ENCODE measurements at regions not wholly inside any gene's neighbourhood (a gene's known extent, or its start where the extent isn't known, plus 50 kb on each side); places are given as distances from the start of the nearest gene placed in this dataset.

DNA sequence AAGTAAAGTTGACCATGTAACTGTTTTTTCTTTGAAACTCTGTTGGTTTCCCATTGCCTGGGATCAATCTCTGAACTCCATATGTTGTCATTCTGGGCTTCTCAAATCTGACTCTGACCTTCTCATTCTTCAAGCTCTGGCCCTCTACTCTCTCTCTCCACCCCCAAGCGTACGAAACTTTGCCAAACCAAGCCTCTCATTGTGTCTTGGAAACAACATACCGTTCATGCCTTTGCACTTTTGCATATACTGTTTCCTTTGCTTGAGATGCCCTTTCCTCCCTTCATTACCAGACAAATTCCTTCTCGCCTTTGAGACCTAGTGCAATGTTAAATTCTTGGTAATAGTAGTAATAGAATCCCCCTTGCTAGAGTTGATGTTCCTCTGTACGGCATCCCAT lies 113.7 kb downstream of the OLFM4 start:
- Histone ChIP-seq H3K4me3 (no peak overlapping the region), H3K27me3 (no peaks in the 10 kb centered on the region), H3K36me3 (no peaks in the 10 kb centered on the region), H3K9me3 (no peaks in the 10 kb centered on the region), H3K27ac (no peak overlapping the region), H3K4me1 (peaks cover 0 to 17% (median 2%) of the 10 kb centered on the region in 4 donors)
- no peak for TF ChIP-seq EP300 (IDR thresholded peaks at IDR 0.05)
- TF ChIP-seq POLR2A (IDR thresholded peaks at IDR 0.05), result no peak
- TF ChIP-seq, protein P1, sequence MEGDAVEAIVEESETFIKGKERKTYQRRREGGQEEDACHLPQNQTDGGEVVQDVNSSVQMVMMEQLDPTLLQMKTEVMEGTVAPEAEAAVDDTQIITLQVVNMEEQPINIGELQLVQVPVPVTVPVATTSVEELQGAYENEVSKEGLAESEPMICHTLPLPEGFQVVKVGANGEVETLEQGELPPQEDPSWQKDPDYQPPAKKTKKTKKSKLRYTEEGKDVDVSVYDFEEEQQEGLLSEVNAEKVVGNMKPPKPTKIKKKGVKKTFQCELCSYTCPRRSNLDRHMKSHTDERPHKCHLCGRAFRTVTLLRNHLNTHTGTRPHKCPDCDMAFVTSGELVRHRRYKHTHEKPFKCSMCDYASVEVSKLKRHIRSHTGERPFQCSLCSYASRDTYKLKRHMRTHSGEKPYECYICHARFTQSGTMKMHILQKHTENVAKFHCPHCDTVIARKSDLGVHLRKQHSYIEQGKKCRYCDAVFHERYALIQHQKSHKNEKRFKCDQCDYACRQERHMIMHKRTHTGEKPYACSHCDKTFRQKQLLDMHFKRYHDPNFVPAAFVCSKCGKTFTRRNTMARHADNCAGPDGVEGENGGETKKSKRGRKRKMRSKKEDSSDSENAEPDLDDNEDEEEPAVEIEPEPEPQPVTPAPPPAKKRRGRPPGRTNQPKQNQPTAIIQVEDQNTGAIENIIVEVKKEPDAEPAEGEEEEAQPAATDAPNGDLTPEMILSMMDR (IDR thresholded peaks at IDR 0.05), result no peak
- 31 to 35% methylated on average over 5 of the region's 5 CpGs for WGBS, 2 donors
- no peak for DNase-seq (ENCODE audit: low spot score in 2 of 2)

DNA sequence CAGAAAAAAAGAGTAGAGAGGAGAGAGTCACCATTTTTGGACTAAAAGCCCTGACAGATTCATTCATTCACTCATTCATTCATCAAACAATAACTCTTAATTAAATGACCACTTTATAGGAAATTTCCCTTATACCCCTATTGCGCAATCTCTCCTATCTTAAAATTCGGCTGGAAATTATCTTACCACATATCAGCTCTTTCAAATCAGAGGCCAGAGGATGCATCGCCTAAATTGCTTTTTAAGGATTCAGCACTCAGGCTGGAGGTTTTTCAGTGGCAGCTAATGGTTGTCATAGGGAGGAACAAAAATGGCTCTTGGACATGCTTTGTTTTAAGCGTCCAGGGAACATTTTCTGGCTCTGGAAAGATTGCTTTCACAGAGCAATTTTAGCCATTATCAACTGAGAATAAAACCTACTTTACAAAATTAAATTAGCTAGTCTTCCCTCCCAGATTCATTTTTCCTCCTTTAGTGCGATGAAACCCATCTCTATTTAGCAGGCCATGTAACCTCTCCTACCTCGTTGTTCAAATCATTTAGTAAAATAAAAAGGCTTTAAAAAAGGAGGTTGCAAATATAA lies 115.2 kb downstream of the OLFM4 start:
- Histone ChIP-seq H3K27ac (no peak overlapping the region), H3K36me3 (no peaks in the 10 kb centered on the region), H3K4me1 (peaks cover 0 to 3% (median under 1%) of the 10 kb centered on the region in 4 donors), H3K4me3 (no peak overlapping the region), H3K27me3 (no peaks in the 10 kb centered on the region), H3K9me3 (no peaks in the 10 kb centered on the region)
- 87 to 88% methylated on average over 6 of the region's 6 CpGs for WGBS, 2 donors
- DNase-seq (ENCODE audit: low spot score in 2 of 2), result no peak
- TF ChIP-seq, protein P1 (IDR thresholded peaks at IDR 0.05), result no peak
- TF ChIP-seq EP300 (IDR thresholded peaks at IDR 0.05) (no peak), POLR2A (IDR thresholded peaks at IDR 0.05) (no peak)

DNA sequence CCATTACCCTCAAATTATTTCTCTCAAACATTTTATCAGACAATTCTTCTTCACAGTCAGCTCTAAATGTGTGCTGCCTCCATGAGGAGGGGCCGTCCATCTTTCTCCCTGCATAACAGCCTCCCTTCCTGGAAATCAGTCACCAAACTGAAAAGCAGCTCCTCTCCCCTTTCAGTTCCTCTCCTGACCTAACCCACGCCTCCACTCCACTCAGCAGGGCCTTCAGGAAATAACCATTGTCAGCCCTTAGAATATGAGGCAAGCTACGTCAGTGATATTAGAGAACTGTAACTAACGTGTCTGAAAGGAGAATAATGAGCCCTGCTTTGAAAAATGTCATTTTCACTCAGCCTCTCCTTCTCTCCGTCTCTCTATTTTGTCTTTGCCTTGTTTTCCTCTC lies 116.2 kb downstream of the OLFM4 start:
- Histone ChIP-seq H3K4me3 (no peak overlapping the region), H3K36me3 (no peaks in the 10 kb centered on the region), H3K9me3 (no peaks in the 10 kb centered on the region), H3K4me1 (peaks cover 0 to 3% (median 0%) of the 10 kb centered on the region in 4 donors), H3K27me3 (no peaks in the 10 kb centered on the region), H3K27ac (no peak overlapping the region)
- 59 to 70% methylated on average over 5 of the region's 5 CpGs for WGBS, 2 donors
- TF ChIP-seq EP300 (IDR thresholded peaks at IDR 0.05), result no peak
- TF ChIP-seq POLR2A (IDR thresholded peaks at IDR 0.05), result no peak
- TF ChIP-seq, protein P1 (IDR thresholded peaks at IDR 0.05), result no peak
- no peak for DNase-seq (ENCODE audit: low spot score in 2 of 2)

DNA sequence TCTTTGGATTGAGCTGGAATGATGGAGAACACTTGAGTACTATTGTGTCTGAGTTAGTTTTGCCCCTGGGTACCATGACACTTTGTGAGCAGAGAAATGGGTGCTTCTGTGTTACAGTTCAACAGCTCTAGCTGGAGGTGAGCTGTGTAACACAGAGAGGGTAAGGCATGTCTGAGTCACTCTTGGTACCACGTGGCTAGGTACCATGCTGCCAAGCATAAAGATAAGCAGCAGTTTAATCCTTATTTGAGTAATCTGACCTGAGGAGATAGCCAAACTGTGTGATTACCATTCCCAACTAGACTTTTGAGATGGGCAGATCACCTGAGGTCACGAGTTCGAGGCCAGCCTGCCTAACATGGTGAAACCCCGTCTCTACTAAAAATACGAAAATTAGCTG lies 122.0 kb downstream of the OLFM4 start:
- DNase-seq (ENCODE audit: low spot score in 2 of 2), result no peak
- Histone ChIP-seq H3K4me3 (no peak overlapping the region), H3K27me3 (no peaks in the 10 kb centered on the region), H3K4me1 (no peaks in the 10 kb centered on the region), H3K9me3 (no peaks in the 10 kb centered on the region), H3K27ac (no peak overlapping the region), H3K36me3 (no peaks in the 10 kb centered on the region)
- WGBS, 2 donors, result 85 to 95% methylated on average over 5 of the region's 5 CpGs
- TF ChIP-seq POLR2A (IDR thresholded peaks at IDR 0.05), result no peak
- TF ChIP-seq EP300 (IDR thresholded peaks at IDR 0.05), result no peak
- TF ChIP-seq, protein P1 (IDR thresholded peaks at IDR 0.05), result no peak

DNA sequence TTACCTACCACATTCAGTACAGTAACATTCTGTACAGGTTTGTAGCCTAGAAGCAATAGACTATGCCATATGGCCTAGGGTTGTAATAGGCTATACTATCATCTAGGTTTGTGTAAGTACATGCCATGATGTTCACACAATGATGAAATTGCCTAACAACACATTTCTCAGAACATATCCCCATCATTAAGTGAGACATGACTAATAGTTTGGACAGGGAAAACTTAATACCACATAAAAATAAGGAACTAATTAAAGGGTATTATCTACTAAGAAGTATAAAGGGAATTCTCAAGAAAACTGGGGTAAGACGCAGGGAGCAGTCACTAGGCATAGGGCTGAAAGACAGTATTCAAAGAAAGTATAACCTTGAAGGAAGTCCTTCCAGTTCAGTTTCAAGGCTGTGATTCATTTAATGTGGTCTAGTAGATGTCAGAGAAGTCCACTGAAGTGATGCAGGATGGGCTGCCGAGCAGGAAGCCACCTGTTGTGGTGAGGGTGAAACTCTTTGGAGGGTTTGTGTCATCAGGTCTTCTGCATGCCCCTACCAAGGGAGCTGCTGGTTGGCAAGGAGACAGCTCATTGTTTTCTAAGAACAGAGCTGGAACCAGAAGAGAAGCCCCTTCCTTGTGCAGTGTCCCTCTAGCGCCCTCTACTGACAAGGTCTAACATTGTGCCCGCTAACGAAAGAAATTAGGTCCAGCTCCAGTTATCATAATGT lies 122.9 kb downstream of the OLFM4 start:
- whole genome bisulfite sequencing, 2 donors, result 25 to 27% methylated on average over 5 of the region's 5 CpGs
- DNase-seq (ENCODE audit: low spot score in 2 of 2), result peak in 1 of 2 donors; percentile 65
- TF ChIP-seq, protein P1 (IDR thresholded peaks at IDR 0.05), result peak; percentile 45 to 71 (median 67)
- TF ChIP-seq POLR2A (IDR thresholded peaks at IDR 0.05) (no peak), EP300 (IDR thresholded peaks at IDR 0.05) (no peak)

More for the DNA sequence above, 122.9 kb downstream of the OLFM4 start:
- Histone ChIP-seq H3K4me3 (no peak overlapping the region), H3K4me1 (no peaks in the 10 kb centered on the region), H3K36me3 (no peaks in the 10 kb centered on the region), H3K27ac (no peak overlapping the region), H3K27me3 (no peaks in the 10 kb centered on the region), H3K9me3 (no peaks in the 10 kb centered on the region)

All from tibial nerve (tissue), 4 donors.